Epithelial cell of proximal tubule (primary cell): ENCODE measurements at regions not wholly inside any gene's neighbourhood (a gene's known extent, or its start where the extent isn't known, plus 50 kb on each side); places are given as distances from the start of the nearest gene placed in this dataset.

Source experiments
- DNase-seq: peaks from one replicate; pipeline ENCODE4 v3.0.0-alpha.2; 2011; ENCODE audit warnings: low read depth
- H3K4me3 ChIP-seq: 2 replicates; pipeline ENCODE4 v1.5.1; 2011; ENCODE audit warnings: low read depth, mild to moderate bottlenecking, low read length
- TF ChIP-seq, protein P1 (sequence below): conservative IDR thresholded peaks from 2 replicates; pipeline ENCODE4 v1.5.1; 2012; ENCODE audit warnings: low read depth, mild to moderate bottlenecking, low read length

GRCh38 chr3:191518861-191519260 lies 57.9 kb downstream of the PYDC2 start:
- TF ChIP-seq, protein P1, sequence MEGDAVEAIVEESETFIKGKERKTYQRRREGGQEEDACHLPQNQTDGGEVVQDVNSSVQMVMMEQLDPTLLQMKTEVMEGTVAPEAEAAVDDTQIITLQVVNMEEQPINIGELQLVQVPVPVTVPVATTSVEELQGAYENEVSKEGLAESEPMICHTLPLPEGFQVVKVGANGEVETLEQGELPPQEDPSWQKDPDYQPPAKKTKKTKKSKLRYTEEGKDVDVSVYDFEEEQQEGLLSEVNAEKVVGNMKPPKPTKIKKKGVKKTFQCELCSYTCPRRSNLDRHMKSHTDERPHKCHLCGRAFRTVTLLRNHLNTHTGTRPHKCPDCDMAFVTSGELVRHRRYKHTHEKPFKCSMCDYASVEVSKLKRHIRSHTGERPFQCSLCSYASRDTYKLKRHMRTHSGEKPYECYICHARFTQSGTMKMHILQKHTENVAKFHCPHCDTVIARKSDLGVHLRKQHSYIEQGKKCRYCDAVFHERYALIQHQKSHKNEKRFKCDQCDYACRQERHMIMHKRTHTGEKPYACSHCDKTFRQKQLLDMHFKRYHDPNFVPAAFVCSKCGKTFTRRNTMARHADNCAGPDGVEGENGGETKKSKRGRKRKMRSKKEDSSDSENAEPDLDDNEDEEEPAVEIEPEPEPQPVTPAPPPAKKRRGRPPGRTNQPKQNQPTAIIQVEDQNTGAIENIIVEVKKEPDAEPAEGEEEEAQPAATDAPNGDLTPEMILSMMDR, result no peak
- no peak overlapping the region for H3K4me3 ChIP-seq
- no peak for DNase-seq

DNA sequence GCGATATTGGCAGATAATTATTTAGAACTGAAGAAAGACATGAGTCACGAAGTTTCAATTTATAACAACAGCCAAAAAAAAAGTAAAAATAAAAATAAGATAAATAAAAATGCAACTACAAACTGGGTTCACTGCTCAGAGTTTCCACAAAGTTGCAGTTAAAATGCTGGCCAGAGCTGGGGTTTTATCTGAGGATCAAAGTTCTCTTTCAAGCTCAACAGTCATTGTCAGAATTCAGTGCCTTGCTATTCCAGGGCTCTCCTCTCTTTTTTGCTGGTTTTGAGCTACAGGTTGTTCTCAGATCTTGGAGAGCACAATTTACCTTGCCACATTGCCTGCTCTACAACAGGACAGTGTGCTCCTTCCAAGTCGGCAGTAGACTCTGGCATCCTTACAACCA lies 60.1 kb downstream of the PYDC2 start:
- TF ChIP-seq, protein P1, result no peak
- DNase-seq, result no peak
- no peak overlapping the region for H3K4me3 ChIP-seq

- no peak overlapping the region for H3K4me3 ChIP-seq
- DNase-seq, result no peak
- TF ChIP-seq, protein P1, result no peak
These were observed 62.2 kb downstream of the PYDC2 start for GRCh38 chr3:191523148-191523547.

GRCh38 chr3:191528589-191528988 lies 67.6 kb downstream of the PYDC2 start:
- TF ChIP-seq, protein P1, result no peak
- no peak overlapping the region for H3K4me3 ChIP-seq
- DNase-seq, result no peak

GRCh38 chr3:191529992-191530391 lies 69.0 kb downstream of the PYDC2 start:
- H3K4me3 ChIP-seq, result no peak overlapping the region
- DNase-seq, result no peak
- TF ChIP-seq, protein P1, result no peak

DNA sequence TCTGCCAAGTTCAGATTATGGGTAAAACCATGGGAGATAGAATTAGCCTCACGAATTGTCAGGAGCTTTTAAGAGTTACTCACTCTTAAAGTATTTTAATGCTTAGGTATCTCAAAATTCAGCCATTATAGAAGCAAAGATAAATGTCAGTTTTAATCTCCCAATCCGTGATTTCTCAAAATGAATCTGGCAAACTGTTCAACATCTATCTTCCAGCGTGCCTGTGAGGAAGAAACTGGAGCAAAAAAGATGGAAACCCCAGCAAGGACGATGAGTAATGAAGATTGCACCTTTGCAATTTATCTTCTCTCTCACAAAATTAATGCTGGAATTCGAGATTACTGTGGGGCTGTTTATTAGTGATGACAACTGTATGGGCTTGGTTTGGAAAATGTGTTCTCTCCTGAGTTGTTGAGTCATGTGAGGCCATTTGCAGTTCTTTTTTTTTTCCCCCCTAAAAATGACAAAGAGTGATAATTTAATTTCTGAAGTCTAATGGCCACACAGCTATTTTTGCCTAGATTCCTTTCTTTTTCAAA lies 70.5 kb downstream of the PYDC2 start:
- TF ChIP-seq, protein P1, result no peak
- DNase-seq, result no peak
- no peak overlapping the region for H3K4me3 ChIP-seq

DNA sequence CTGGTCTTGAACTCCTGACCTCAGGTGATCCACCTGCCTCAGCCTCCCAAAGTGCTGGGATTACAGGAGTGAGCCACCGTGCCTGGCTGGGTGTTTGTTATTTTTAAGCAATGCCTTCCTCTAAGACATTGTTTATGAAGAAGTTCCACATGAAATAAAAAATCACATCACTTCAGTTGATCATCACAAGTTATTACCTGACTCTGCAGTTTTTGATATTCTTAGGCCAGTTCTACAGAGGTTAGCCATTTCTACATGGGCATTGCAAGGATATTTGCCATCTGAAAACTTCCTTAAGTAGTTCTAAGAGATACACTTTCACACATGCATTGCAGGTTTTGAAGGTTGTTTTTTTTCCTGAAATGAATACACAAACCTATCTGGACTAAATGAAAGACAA lies 82.1 kb downstream of the PYDC2 start:
- TF ChIP-seq, protein P1, result no peak

More for the DNA sequence above, 82.1 kb downstream of the PYDC2 start:
- H3K4me3 ChIP-seq, result no peak overlapping the region
- DNase-seq, result no peak
